ENCODE measurements at regions not wholly inside any gene's neighbourhood (a gene's known extent, or its start where the extent isn't known, plus 50 kb on each side); places are given as distances from the start of the nearest gene placed in this dataset.

DNA sequence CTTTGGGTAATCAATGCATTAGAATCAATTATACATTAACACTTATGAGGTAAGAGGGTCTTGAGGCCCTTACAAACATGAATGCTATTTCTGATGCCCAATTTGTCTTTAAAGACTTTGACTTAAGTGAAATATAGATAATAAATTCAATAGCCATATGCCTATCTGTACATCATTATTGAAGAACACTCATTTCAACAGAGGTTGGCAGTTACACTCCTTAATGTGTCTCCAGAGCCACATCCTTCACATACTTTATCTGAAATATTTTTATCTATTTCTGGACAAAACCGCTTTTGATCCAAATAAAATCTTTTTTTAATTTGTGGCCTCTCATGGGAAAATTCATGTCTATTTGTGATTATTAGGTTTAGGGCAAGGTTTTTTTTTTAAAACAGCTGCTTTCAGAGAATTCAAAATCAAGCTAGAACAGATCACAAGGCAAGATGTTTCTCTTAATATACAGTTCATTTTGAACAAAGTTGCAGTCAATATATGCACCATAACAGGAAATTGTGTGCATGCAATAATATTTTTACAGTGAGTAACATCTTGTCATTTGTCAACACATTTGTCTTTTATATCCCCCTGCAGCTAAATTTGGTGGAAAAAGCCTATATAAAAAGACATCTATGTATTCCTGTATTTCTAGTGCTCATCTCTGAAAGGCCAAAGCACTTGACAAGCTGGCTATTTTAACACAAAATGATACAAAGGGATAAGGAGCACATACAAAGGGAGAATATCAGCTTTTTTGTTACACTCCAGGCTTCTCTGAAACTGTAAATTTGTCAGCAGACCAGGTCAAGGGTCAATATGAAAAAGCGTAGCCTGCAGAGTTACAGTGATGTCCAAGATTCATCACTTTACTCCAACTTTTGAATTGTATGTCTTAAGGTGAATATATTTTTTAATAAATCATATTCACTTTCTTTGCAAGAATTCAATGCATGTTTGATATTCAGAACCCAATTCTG lies 146.2 kb upstream of the DPH6 start:
- DNase-seq (ENCODE audit: low read depth) = peak; percentile 13
- TF ChIP-seq, protein P1, sequence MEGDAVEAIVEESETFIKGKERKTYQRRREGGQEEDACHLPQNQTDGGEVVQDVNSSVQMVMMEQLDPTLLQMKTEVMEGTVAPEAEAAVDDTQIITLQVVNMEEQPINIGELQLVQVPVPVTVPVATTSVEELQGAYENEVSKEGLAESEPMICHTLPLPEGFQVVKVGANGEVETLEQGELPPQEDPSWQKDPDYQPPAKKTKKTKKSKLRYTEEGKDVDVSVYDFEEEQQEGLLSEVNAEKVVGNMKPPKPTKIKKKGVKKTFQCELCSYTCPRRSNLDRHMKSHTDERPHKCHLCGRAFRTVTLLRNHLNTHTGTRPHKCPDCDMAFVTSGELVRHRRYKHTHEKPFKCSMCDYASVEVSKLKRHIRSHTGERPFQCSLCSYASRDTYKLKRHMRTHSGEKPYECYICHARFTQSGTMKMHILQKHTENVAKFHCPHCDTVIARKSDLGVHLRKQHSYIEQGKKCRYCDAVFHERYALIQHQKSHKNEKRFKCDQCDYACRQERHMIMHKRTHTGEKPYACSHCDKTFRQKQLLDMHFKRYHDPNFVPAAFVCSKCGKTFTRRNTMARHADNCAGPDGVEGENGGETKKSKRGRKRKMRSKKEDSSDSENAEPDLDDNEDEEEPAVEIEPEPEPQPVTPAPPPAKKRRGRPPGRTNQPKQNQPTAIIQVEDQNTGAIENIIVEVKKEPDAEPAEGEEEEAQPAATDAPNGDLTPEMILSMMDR (IDR thresholded peaks at IDR 0.05; ENCODE audit: insufficient read depth, low read depth, low read length) = no peak
- H3K4me3 ChIP-seq (ENCODE audit: low read depth, low read length) = no peak overlapping the region

DNA sequence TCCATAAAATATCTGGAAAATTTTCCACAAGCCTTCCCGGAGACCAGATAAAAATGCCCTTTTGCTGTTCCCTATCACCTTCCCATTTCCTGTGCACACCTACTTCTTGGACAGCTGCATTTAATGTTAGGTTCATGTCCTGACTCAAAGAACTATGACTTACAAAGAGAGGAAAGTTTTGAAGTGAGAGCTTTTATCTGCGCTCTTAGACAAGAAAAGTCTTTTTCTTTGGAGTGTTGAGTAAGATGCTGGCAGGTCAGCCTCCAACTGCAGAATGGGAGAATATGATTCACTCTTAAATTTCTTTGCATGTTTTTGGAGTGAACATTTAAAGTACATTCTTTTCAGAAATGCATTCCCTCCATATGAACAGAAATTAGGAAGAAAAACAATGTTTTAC lies 147.3 kb upstream of the DPH6 start:
- TF ChIP-seq, protein P1 (IDR thresholded peaks at IDR 0.05; ENCODE audit: insufficient read depth, low read depth, low read length) = no peak
- DNase-seq (ENCODE audit: low read depth) = peak; percentile 30
- H3K4me3 ChIP-seq (ENCODE audit: low read depth, low read length) = no peak overlapping the region

DNA sequence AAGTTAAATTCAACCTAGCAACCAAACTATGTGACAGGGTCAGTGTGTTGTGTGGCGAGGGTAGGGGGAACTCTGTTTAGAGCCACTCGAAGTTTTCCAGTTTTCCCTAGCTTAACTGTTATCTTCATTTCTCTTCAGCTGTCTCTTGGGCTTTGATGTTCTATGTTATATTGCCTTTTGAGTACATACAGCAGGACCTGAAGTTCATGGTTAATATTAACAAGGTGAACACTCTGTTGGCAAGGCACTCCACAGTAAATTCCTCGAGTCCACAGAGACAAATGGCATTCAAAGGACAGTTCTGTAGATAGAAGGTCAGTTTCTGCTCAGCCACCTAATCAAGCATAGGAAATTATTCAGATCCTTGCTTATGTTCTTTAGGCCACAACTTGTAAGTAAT lies 147.9 kb upstream of the DPH6 start:
- H3K4me3 ChIP-seq (ENCODE audit: low read depth, low read length) = no peak overlapping the region
- DNase-seq (ENCODE audit: low read depth) = no peak
- TF ChIP-seq, protein P1 (IDR thresholded peaks at IDR 0.05; ENCODE audit: insufficient read depth, low read depth, low read length) = no peak

DNA sequence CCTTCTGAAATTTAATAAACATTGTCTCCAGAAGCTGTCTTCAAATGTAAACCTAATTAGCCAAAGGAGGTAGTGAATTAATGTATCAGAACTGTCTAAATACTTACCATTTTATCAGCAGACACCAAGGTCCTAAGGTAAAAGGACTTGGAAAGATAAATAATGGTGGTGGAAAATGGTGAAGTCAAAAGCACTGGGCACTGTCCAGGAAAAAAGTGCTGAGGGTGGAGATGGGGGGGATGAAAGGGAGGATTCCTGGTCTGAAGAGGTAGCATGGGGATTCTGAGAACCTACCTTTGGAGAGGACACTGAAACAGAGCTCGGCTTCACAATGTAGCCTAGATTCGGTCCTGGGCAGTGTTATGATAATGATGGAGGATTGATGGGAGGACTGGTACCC lies 149.0 kb upstream of the DPH6 start:
- DNase-seq (ENCODE audit: low read depth) = no peak
- TF ChIP-seq, protein P1 (IDR thresholded peaks at IDR 0.05; ENCODE audit: insufficient read depth, low read depth, low read length) = no peak
- H3K4me3 ChIP-seq (ENCODE audit: low read depth, low read length) = no peak overlapping the region

DNA sequence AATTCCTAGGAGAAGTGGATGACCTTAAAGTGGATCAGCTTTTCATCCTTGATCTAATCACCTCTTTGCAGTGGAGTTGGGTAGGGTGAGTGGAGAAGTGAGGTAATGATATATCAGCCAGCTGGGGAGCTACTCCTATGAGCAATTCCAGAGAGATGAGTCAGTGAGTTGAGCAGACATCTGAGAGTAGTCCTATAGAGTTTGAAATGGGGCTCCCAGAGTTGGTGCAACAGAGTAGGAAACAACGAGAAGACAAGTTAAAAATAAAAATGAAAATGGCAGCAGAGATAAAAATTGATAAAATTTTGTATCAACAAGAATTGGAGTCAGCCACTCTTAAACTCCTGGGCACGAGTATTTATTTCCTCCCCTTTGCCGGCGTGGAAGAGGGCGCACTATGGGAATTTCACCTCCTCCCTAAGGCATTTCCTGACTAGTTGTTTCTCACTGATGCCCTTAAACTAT lies 150.8 kb upstream of the DPH6 start:
- H3K4me3 ChIP-seq (ENCODE audit: low read depth, low read length) = no peak overlapping the region
- TF ChIP-seq, protein P1 (IDR thresholded peaks at IDR 0.05; ENCODE audit: insufficient read depth, low read depth, low read length) = no peak
- DNase-seq (ENCODE audit: low read depth) = peak; percentile 87

DNA sequence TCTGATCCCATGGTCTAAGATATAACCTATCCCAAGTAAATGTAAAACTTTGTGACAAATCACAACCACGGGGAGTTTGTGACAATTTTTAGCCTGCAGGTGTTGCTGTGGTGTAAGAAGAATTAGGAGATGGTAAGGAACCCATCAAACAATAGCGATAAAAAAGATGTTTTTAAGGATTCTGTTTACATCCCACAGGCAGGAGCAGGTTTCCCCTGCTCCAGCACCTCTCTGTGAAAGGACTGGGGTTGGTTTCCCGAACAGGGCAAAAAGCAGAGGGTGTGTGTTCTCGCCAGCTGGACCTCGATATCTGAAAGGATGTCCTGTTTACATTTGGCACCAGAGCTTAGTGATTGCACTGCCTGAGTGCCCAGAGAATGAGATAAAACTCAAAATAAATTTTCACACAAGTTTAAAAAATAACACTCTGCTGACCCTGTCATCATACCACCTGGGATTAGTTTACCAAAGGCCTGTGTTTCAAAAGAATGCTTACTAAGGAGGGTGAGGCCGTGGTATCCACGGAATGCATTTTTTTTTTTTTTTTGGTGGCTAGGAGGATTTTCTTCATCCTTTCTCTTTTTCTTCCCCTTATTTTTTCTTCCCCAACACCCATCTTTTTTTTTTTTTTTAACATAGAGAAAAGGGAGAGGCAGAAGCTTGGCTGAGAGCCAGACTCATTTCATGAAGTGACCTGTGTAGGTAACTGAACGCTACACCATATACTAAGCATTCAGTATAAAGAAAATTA lies 151.8 kb upstream of the DPH6 start:
- TF ChIP-seq, protein P1 (IDR thresholded peaks at IDR 0.05; ENCODE audit: insufficient read depth, low read depth, low read length) = peak; percentile 9
- DNase-seq (ENCODE audit: low read depth) = peak; percentile 95
- H3K4me3 ChIP-seq (ENCODE audit: low read depth, low read length) = no peak overlapping the region

Measured in fibroblast of villous mesenchyme (primary cell).